ENCODE measurements at regions not wholly inside any gene's neighbourhood (a gene's known extent, or its start where the extent isn't known, plus 50 kb on each side); places are given as distances from the start of the nearest gene placed in this dataset.
"Not testable (repeated sequence)": the region's sequence is repeated elsewhere in the genome, so short reads cannot be mapped to it uniquely, and the experiment has no call there.

DNA sequence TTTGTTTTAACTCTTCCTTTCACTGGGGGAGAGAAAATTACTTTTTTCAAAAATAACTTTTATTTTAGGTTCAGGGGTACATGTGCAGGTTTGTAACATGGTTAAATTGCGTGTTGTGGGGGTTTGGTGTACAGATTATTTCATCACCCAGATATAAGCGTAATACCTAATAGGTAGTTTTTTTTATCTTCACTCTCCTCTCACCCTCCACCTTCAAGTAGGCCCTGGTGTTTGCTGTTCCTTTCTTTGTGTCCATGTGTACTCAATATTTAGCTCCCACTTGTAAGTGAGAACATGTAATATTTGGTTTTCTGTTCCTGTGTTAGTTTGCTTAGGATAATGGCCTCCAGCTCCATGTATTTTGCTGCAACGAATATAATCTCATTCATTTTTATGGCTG lies 389.5 kb upstream of the PCSK5 start:
- H3K27me3 ChIP-seq (ENCODE audit: insufficient read depth, low read length); H3K4me3 ChIP-seq (ENCODE audit: low read length); H3K9me3 ChIP-seq (ENCODE audit: insufficient read depth, low read depth, low read length); H3K9ac ChIP-seq (ENCODE audit: low read depth, low read length); H3K27ac ChIP-seq (ENCODE audit: low read length); H3K4me1 ChIP-seq (ENCODE audit: insufficient read depth, low read length); H3K36me3 ChIP-seq (ENCODE audit: insufficient read depth, low read depth, low read length): not testable (repeated sequence)

DNA sequence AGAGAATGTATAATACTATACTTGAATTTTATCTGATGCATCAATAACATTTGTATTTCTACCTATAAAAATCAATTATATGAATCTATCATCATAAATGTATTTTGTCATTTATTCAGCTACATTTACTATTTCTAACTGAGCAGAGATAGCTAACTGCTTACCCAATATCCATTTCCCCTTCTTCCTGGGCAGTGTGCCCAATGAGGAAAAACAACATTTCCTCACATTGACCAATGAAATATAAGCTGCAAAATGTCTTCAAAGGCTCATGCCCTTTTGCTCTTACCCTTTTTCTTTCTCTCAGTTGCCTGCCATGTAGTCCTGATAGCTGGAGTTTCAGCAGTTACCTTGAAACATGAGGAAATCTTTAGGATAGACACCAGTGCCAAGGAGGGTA lies 385.8 kb upstream of the PCSK5 start:
- Histone ChIP-seq H3K4me3 (ENCODE audit: low read length) (no peak overlapping the region), H3K4me1 (ENCODE audit: insufficient read depth, low read length) (no peaks in the 10 kb centered on the region), H3K27ac (ENCODE audit: low read length) (no peak overlapping the region), H3K9me3 (ENCODE audit: insufficient read depth, low read depth, low read length) (peaks cover 7% of the 10 kb centered on the region; the same call in 1 of the 2 replicates), H3K36me3 (ENCODE audit: insufficient read depth, low read depth, low read length) (no peaks in the 10 kb centered on the region), H3K9ac (ENCODE audit: low read depth, low read length) (no peak overlapping the region), H3K27me3 (ENCODE audit: insufficient read depth, low read length) (no peaks in the 10 kb centered on the region)

DNA sequence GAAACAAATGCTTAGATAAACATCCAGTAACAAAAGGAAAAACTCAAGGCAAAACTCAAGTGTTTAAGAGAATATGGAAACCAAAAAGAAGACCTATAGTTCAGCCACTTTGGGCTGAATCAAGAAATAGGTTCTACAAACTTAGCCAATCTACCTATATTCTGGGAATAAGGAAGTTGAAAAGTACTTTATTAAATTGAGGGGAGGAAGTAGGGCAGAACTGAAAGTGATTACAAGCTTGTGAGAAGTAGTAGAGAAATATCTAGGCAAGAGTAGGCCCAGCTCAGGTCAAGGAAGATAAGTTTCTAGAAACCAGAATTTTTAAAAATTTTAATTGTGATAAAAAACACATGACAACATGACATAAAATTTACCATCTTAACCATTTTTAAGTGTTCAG lies 384.8 kb upstream of the PCSK5 start:
- H3K27ac ChIP-seq (ENCODE audit: low read length): no peak overlapping the region
- no peak overlapping the region for H3K4me3 ChIP-seq (ENCODE audit: low read length)
- no peaks in the 10 kb centered on the region for H3K4me1 ChIP-seq (ENCODE audit: insufficient read depth, low read length)
- no peak overlapping the region for H3K9ac ChIP-seq (ENCODE audit: low read depth, low read length)
- H3K27me3 ChIP-seq (ENCODE audit: insufficient read depth, low read length): no peaks in the 10 kb centered on the region
- H3K36me3 ChIP-seq (ENCODE audit: insufficient read depth, low read depth, low read length): no peaks in the 10 kb centered on the region
- H3K9me3 ChIP-seq (ENCODE audit: insufficient read depth, low read depth, low read length): peaks cover 7% of the 10 kb centered on the region; the same call in 1 of the 2 replicates

DNA sequence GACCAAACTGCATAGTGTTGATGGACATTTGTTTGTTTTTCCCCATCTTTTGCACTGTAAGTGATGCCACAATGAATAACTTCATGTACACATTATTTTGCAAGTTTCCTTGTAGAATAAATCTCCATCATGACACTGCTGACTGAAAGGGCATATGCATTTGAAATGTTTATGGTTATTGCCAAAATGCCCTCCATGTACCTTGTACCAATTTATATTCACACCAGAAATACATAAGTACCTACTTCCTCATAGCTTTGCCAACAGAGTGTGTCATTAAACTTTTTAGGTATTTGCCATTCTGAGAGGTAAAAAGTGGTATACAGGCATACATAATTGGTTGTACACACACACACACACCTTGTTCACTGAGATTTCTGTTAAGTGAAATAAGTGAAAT lies 361.0 kb upstream of the PCSK5 start:
- Histone ChIP-seq H3K4me3 (ENCODE audit: low read length) (no peak overlapping the region), H3K9ac (ENCODE audit: low read depth, low read length) (no peak overlapping the region), H3K9me3 (ENCODE audit: insufficient read depth, low read depth, low read length) (no peaks in the 10 kb centered on the region), H3K27me3 (ENCODE audit: insufficient read depth, low read length) (no peaks in the 10 kb centered on the region), H3K27ac (ENCODE audit: low read length) (no peak overlapping the region), H3K36me3 (ENCODE audit: insufficient read depth, low read depth, low read length) (no peaks in the 10 kb centered on the region), H3K4me1 (ENCODE audit: insufficient read depth, low read length) (no peaks in the 10 kb centered on the region)

DNA sequence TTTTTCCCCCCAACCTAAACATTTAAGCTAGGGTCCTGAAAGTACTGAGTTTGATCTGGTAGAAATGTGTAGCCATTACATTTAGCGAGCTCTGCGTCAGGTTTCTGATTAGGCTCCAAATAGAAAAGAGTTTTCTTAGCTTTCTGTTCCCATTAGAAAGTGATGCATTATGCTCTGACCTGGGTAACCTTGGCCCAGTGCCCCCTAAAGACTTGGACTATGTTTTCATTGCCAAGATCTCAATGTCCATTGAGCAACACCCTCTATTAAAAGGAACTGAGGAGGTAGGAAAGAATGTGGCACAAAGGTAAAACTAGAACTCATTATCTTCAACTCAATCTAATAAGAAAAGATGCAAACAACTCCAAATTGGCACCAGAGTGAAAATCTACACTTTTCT lies 358.9 kb upstream of the PCSK5 start:
- no peak overlapping the region for H3K9ac ChIP-seq (ENCODE audit: low read depth, low read length)
- no peaks in the 10 kb centered on the region for H3K27me3 ChIP-seq (ENCODE audit: insufficient read depth, low read length)
- no peak overlapping the region for H3K4me3 ChIP-seq (ENCODE audit: low read length)
- no peaks in the 10 kb centered on the region for H3K36me3 ChIP-seq (ENCODE audit: insufficient read depth, low read depth, low read length)
- H3K27ac ChIP-seq (ENCODE audit: low read length): no peak overlapping the region
- H3K9me3 ChIP-seq (ENCODE audit: insufficient read depth, low read depth, low read length): no peaks in the 10 kb centered on the region
- H3K4me1 ChIP-seq (ENCODE audit: insufficient read depth, low read length): no peaks in the 10 kb centered on the region

DNA sequence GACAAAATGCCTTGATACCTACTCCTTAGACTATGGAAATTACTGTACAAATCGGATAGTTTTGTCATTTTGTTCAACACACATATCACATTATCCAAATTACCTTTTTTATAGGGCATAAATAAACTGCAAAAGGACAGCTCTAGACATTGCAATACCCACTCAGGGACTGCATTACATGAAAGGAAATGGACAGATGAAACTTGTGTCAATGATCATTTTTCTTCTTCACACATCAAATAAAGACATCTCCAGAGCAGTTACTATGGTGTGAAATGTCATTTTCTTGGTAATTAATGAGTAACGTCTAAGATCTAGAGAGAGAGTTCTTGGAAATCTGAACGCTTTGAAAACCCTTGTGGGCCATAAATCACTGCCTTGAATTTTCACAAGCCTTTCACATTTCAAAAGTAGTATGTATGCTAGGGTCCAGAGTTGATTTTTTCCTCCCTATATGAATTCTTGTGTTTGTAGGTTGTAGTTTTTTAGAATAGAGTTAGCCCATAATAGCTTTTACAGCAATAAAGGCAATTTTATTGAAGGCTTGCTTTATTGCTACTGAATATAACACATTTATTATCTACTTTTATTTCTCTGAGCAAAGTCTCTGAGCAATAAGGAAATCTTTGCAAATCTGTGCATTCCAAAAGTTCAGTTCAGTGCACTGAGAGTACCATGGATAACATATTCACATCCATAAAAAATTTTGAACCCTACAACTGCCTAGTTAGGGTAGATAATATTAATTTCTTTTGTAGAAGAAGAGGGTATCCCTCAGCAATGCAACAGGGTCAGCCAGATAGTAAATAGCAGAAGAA lies 358.0 kb upstream of the PCSK5 start:
- Histone ChIP-seq H3K27me3 (ENCODE audit: insufficient read depth, low read length) (no peaks in the 10 kb centered on the region), H3K9ac (ENCODE audit: low read depth, low read length) (no peak overlapping the region), H3K4me3 (ENCODE audit: low read length) (no peak overlapping the region), H3K4me1 (ENCODE audit: insufficient read depth, low read length) (no peaks in the 10 kb centered on the region), H3K27ac (ENCODE audit: low read length) (no peak overlapping the region), H3K36me3 (ENCODE audit: insufficient read depth, low read depth, low read length) (no peaks in the 10 kb centered on the region), H3K9me3 (ENCODE audit: insufficient read depth, low read depth, low read length) (no peaks in the 10 kb centered on the region)

DNA sequence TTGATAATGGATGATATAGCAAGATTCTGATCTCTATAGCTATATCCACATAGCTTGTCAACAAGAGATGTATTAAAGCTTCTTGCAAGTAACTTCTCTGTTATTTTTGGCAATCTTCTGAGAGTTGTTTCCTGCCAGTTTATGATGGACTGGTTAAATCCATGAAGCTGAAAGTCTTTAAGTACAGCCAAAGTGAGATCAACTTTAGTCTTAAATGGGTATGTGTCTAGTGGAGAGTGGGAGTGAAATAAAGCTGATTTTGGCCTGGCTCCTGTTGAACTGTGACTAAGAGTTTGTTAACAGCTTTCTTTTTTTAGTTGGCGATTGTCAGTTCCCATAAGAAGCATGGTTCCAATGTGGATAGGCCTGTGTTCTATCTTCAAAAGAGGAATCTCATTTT lies 350.9 kb upstream of the PCSK5 start:
- no peaks in the 10 kb centered on the region for H3K9me3 ChIP-seq (ENCODE audit: insufficient read depth, low read depth, low read length)
- H3K27me3 ChIP-seq (ENCODE audit: insufficient read depth, low read length): no peaks in the 10 kb centered on the region
- H3K4me1 ChIP-seq (ENCODE audit: insufficient read depth, low read length): no peaks in the 10 kb centered on the region
- no peak overlapping the region for H3K4me3 ChIP-seq (ENCODE audit: low read length)
- no peak overlapping the region for H3K27ac ChIP-seq (ENCODE audit: low read length)
- H3K9ac ChIP-seq (ENCODE audit: low read depth, low read length): no peak overlapping the region
- no peaks in the 10 kb centered on the region for H3K36me3 ChIP-seq (ENCODE audit: insufficient read depth, low read depth, low read length)

DNA sequence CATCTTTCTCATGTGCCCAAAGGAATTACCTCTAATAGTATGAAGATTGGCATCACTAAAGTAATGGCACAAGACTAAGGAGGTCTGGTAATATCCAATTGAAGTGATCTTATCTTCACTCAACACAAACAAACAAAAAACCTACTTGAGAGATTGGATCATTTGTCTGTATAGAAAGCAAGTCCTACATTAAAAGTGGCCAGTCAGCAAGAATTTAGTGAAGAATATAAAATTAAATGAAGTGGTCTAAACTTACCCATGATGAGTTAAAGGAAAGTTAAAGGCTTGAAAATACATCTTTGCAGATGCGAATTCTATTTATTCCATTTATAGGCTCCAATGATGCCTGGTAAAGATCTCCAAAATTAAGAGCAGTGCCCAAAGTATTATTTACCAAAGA lies 350.3 kb upstream of the PCSK5 start:
- no peak overlapping the region for H3K4me3 ChIP-seq (ENCODE audit: low read length)
- no peaks in the 10 kb centered on the region for H3K4me1 ChIP-seq (ENCODE audit: insufficient read depth, low read length)
- H3K27me3 ChIP-seq (ENCODE audit: insufficient read depth, low read length): no peaks in the 10 kb centered on the region
- no peak overlapping the region for H3K9ac ChIP-seq (ENCODE audit: low read depth, low read length)
- H3K9me3 ChIP-seq (ENCODE audit: insufficient read depth, low read depth, low read length): no peaks in the 10 kb centered on the region
- H3K27ac ChIP-seq (ENCODE audit: low read length): no peak overlapping the region
- H3K36me3 ChIP-seq (ENCODE audit: insufficient read depth, low read depth, low read length): no peaks in the 10 kb centered on the region

DNA sequence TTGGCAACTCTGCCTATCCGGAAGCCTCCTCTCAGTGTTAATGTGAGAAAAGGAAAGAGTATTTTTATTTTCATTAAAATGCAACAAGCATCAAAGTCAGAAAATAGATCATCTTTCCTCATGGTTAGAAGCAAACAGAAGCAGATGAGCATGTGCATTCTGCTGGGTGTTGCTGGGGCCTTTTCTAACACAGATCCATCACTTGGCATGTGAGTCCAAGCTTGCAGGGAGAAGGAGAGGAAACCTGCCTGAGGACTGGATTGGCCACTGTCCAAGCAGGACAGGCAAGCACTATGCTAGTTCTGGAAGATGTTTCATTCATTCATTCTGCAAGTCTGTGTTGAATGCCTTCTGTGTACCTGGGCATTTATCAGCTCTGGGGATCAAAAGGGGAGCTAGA lies 348.7 kb upstream of the PCSK5 start:
- no peak overlapping the region for H3K9ac ChIP-seq (ENCODE audit: low read depth, low read length)
- H3K36me3 ChIP-seq (ENCODE audit: insufficient read depth, low read depth, low read length): no peaks in the 10 kb centered on the region
- no peaks in the 10 kb centered on the region for H3K9me3 ChIP-seq (ENCODE audit: insufficient read depth, low read depth, low read length)
- H3K4me1 ChIP-seq (ENCODE audit: insufficient read depth, low read length): no peaks in the 10 kb centered on the region
- H3K4me3 ChIP-seq (ENCODE audit: low read length): no peak overlapping the region
- H3K27me3 ChIP-seq (ENCODE audit: insufficient read depth, low read length): no peaks in the 10 kb centered on the region
- H3K27ac ChIP-seq (ENCODE audit: low read length): no peak overlapping the region

DNA sequence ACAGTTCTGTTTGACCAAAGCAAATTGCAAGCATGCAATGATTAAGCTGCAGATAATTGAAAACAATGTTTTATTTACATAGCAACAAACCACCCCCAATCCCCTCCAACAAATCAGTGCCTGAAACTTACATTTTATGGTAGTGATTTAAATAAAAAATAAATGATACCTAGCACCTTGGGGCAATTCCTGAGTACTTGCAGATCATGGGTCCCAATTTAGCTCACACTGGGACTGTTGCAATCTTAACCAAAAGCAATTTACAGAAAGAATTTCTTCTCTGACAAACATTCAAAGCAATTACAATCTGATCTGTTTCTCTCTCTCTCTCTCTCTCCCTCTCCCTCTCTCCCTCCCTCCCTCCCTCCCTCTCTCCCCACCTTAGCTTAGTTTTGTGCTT lies 345.7 kb upstream of the PCSK5 start:
- no peaks in the 10 kb centered on the region for H3K9me3 ChIP-seq (ENCODE audit: insufficient read depth, low read depth, low read length)
- H3K27me3 ChIP-seq (ENCODE audit: insufficient read depth, low read length): no peaks in the 10 kb centered on the region
- no peak overlapping the region for H3K27ac ChIP-seq (ENCODE audit: low read length)
- H3K4me3 ChIP-seq (ENCODE audit: low read length): no peak overlapping the region
- no peaks in the 10 kb centered on the region for H3K4me1 ChIP-seq (ENCODE audit: insufficient read depth, low read length)
- no peak overlapping the region for H3K9ac ChIP-seq (ENCODE audit: low read depth, low read length)
- no peaks in the 10 kb centered on the region for H3K36me3 ChIP-seq (ENCODE audit: insufficient read depth, low read depth, low read length)

DNA sequence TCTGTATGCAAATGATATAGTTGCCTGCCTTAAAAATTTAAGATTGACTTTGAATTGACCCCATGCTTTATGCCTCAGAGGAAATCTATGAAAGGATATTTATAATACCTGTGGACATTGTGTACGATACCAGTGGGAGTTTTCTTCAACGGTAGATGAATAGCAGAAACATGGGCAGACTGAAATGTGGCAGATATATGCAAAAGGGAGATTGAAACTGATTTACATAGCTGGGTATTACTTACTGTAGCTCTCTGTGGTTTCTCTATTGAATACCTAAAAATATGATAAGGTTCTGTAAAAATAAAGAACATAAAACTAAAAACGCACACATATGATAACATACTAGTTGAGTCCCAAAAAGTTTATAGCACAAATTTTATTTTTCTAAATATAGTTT lies 345.2 kb upstream of the PCSK5 start:
- no peak overlapping the region for H3K27ac ChIP-seq (ENCODE audit: low read length)
- H3K9ac ChIP-seq (ENCODE audit: low read depth, low read length): no peak overlapping the region
- no peaks in the 10 kb centered on the region for H3K4me1 ChIP-seq (ENCODE audit: insufficient read depth, low read length)
- H3K9me3 ChIP-seq (ENCODE audit: insufficient read depth, low read depth, low read length): no peaks in the 10 kb centered on the region
- H3K27me3 ChIP-seq (ENCODE audit: insufficient read depth, low read length): no peaks in the 10 kb centered on the region
- no peak overlapping the region for H3K4me3 ChIP-seq (ENCODE audit: low read length)
- H3K36me3 ChIP-seq (ENCODE audit: insufficient read depth, low read depth, low read length): no peaks in the 10 kb centered on the region

DNA sequence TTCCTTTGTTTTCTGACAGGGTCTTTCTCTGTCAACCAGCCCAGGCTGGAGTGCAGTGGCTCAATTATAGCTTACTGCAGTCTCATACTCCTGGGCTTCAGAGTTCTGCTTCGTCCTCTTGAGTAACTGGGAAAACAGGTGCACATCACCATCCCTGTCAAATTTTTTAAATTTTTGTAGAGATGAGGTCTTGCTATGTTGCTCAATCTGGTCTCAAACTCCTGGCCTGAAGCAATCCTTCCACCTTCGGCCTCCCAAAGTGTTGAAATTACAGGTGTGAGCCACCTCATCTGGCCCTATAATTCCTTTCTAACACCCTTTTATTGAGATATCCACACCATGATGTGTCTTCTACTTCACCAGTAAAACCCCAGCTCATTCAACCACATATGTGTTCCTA lies 341.6 kb upstream of the PCSK5 start:
- Histone ChIP-seq H3K27ac (ENCODE audit: low read length) (no peak overlapping the region), H3K36me3 (ENCODE audit: insufficient read depth, low read depth, low read length) (no peaks in the 10 kb centered on the region), H3K4me1 (ENCODE audit: insufficient read depth, low read length) (no peaks in the 10 kb centered on the region), H3K9me3 (ENCODE audit: insufficient read depth, low read depth, low read length) (no peaks in the 10 kb centered on the region), H3K4me3 (ENCODE audit: low read length) (no peak overlapping the region), H3K27me3 (ENCODE audit: insufficient read depth, low read length) (no peaks in the 10 kb centered on the region), H3K9ac (ENCODE audit: low read depth, low read length) (no peak overlapping the region)
